ENCODE measurements at regions not wholly inside any gene's neighbourhood (a gene's known extent, or its start where the extent isn't known, plus 50 kb on each side); places are given as distances from the start of the nearest gene placed in this dataset.

DNA sequence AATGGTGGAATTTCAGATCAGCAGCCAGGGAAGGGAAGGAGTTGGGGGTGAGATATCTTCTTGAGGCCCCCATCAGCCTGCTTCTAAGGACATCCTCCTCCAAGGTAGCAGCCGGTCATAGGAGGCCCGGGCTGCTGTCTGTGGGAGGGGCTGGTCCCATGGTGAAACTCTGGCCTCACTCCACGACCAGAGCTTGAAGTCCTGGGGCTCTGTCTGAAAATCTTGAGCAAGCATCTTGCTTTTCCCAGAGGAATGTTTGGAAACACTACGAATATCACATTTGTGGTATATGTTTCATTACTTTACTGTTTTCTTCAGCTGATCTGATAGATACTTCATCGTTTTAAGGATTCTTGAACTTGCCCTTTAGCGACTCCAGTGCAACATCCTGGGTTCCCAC, 103.7 kb downstream of the CTAGE1 start:
- Mint-ChIP-seq H3K4me3 (ENCODE audit: unreplicated experiment) (no peak overlapping the region), H3K27ac (ENCODE audit: unreplicated experiment) (peak overlapping the region; percentile 13), H3K27me3 (ENCODE audit: low read depth) (peaks cover 4% of the 10 kb centered on the region), H3K36me3 (ENCODE audit: low read depth) (no peaks in the 10 kb centered on the region), H3K4me1 (ENCODE audit: low read depth) (peaks cover 20% of the 10 kb centered on the region), H3K9me3 (ENCODE audit: low read depth) (no peaks in the 10 kb centered on the region)
- TF ChIP-seq, protein P1, sequence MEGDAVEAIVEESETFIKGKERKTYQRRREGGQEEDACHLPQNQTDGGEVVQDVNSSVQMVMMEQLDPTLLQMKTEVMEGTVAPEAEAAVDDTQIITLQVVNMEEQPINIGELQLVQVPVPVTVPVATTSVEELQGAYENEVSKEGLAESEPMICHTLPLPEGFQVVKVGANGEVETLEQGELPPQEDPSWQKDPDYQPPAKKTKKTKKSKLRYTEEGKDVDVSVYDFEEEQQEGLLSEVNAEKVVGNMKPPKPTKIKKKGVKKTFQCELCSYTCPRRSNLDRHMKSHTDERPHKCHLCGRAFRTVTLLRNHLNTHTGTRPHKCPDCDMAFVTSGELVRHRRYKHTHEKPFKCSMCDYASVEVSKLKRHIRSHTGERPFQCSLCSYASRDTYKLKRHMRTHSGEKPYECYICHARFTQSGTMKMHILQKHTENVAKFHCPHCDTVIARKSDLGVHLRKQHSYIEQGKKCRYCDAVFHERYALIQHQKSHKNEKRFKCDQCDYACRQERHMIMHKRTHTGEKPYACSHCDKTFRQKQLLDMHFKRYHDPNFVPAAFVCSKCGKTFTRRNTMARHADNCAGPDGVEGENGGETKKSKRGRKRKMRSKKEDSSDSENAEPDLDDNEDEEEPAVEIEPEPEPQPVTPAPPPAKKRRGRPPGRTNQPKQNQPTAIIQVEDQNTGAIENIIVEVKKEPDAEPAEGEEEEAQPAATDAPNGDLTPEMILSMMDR (IDR thresholded peaks at IDR 0.05) = no peak
- DNase-seq (ENCODE audit: low spot score) = no peak

DNA sequence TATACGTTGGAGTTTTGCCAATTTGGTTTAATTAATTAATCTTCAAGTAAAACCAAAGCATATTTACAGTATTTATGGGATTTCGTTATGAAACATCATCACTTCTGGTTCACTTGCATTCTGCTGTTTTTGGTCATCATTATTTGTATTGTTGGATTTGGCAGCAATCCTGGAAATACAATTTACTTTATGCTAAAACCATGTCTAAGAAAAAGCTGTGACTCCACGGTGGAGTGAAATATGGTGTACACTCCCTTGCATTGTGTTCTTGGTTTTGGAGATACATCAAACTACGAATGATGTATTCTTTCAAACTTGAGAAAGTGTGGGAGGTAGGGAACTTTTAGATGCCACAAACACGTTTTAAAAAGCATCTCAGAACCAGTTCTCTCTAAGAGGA, 106.4 kb downstream of the CTAGE1 start:
- Mint-ChIP-seq H3K27me3 (ENCODE audit: low read depth) (peaks cover 2% of the 10 kb centered on the region), H3K4me1 (ENCODE audit: low read depth) (peaks cover 20% of the 10 kb centered on the region), H3K27ac (ENCODE audit: unreplicated experiment) (no peak overlapping the region), H3K4me3 (ENCODE audit: unreplicated experiment) (no peak overlapping the region), H3K36me3 (ENCODE audit: low read depth) (no peaks in the 10 kb centered on the region), H3K9me3 (ENCODE audit: low read depth) (no peaks in the 10 kb centered on the region)
- TF ChIP-seq, protein P1 (IDR thresholded peaks at IDR 0.05) = no peak
- DNase-seq (ENCODE audit: low spot score) = no peak

DNA sequence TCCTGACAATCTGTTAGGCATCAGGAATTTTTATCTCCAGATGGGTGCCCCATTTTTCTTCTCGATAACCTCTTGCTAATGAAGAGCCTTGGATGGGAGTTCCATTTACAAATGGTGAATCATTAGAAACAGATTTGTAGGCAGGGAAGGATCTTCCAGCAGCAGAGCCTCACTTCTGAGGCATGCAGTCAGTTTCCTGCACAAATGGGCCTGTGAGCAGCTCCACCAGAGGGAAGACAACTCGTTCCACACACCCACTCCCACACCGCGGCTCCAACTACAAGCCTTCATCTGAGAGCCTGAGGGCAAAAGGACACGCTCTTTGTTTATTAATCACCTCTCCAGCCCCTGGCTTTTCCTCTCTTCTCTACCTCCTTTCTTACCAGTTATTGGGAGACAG, 108.5 kb downstream of the CTAGE1 start:
- H3K27ac Mint-ChIP-seq (ENCODE audit: unreplicated experiment) = no peak overlapping the region
- TF ChIP-seq, protein P1 (IDR thresholded peaks at IDR 0.05) = no peak
- no peaks in the 10 kb centered on the region for H3K9me3 Mint-ChIP-seq (ENCODE audit: low read depth)
- H3K4me3 Mint-ChIP-seq (ENCODE audit: unreplicated experiment) = no peak overlapping the region
- no peaks in the 10 kb centered on the region for H3K36me3 Mint-ChIP-seq (ENCODE audit: low read depth)
- DNase-seq (ENCODE audit: low spot score) = no peak
- H3K27me3 Mint-ChIP-seq (ENCODE audit: low read depth) = peaks cover 7% of the 10 kb centered on the region
- H3K4me1 Mint-ChIP-seq (ENCODE audit: low read depth) = peaks cover 15% of the 10 kb centered on the region

DNA sequence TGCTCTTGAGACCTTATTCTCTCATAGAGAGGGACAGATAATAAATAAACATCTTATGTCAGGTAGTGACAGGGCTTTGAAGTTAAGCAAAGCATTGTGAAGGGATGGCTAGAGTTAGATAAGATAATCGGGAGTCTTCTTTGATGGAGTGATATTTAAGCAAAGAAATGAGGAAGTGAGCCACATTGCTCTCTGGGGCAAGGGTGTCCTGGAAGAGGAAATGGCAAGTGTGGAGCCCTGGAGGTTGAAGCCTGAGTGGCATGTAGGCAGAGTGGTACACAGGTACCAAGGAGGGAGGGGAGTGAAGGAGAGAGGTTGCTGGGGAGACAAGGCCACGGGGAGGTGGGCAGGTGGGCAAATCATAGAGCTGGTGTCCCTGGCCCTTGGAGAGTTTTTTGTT, 110.2 kb downstream of the CTAGE1 start:
- no peak overlapping the region for H3K27ac Mint-ChIP-seq (ENCODE audit: unreplicated experiment)
- DNase-seq (ENCODE audit: low spot score) = no peak
- TF ChIP-seq, protein P1 (IDR thresholded peaks at IDR 0.05) = no peak
- H3K27me3 Mint-ChIP-seq (ENCODE audit: low read depth) = peaks cover 18% of the 10 kb centered on the region
- H3K4me1 Mint-ChIP-seq (ENCODE audit: low read depth) = peaks cover 8% of the 10 kb centered on the region
- no peak overlapping the region for H3K4me3 Mint-ChIP-seq (ENCODE audit: unreplicated experiment)
- no peaks in the 10 kb centered on the region for H3K9me3 Mint-ChIP-seq (ENCODE audit: low read depth)
- peaks cover 2% of the 10 kb centered on the region for H3K36me3 Mint-ChIP-seq (ENCODE audit: low read depth)

DNA sequence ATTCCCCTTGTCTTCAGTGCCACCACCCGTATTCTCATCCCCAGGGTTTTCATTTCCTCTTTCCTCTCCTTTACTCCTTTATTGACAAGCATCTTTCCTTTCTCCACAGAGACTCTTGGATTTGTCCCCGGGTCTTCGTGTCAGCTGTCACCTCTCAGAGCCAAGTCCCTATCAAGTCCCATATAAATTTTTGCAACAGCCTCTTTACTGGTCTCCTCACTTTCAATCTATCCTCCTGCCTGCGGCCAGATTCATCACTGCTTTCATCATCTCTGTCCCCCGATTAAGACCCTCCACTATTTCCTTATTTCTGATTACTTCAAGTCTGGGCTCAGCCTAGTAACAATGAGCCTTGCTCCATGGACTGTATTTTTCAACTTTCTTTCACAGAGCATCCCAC, 113.8 kb downstream of the CTAGE1 start:
- TF ChIP-seq, protein P1 (IDR thresholded peaks at IDR 0.05) = no peak
- DNase-seq (ENCODE audit: low spot score) = no peak
- H3K27me3 Mint-ChIP-seq (ENCODE audit: low read depth) = peaks cover 24% of the 10 kb centered on the region
- H3K9me3 Mint-ChIP-seq (ENCODE audit: low read depth) = no peaks in the 10 kb centered on the region
- no peak overlapping the region for H3K4me3 Mint-ChIP-seq (ENCODE audit: unreplicated experiment)
- H3K4me1 Mint-ChIP-seq (ENCODE audit: low read depth) = no peaks in the 10 kb centered on the region
- peaks cover 2% of the 10 kb centered on the region for H3K36me3 Mint-ChIP-seq (ENCODE audit: low read depth)
- H3K27ac Mint-ChIP-seq (ENCODE audit: unreplicated experiment) = no peak overlapping the region
